HG02763 (cell line): ENCODE measurements at regions not wholly inside any gene's neighbourhood (a gene's known extent, or its start where the extent isn't known, plus 50 kb on each side); places are given as distances from the start of the nearest gene placed in this dataset.

Experiments used
- ATAC-seq: cut with Tn5 transposase; IDR thresholded peaks from one replicate; pipeline ENCODE4 v1.9.1; 2021; ENCODE audit warnings: mild to moderate bottlenecking, moderate library complexity; ENCODE audit not compliant: unreplicated experiment

DNA sequence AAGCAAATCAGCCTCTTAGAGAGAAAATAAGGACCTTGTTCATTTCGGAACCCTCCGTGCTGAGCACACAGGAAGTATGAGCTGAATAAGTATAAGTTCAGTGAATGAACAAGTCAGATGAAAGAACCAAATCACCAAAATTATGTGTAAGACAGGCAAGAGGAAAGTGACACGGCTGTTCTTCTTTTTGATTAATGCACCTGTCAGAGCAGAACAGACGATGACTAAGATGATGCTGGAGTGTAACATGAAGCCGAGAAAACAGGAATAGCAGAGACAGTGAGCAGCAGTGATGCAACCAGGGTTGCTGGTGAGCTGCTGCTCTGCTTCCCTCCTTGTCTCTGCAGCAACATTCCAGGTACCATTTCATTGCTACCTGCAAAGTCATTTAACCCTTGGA is 861.1 kb downstream of the GALC start:
- no peak for ATAC-seq

- ATAC-seq: no peak
Measured at GRCh38 chr14:87122166-87122565, 870.8 kb downstream of the GALC start.

GRCh38 chr14:87121716-87122115 is 871.3 kb downstream of the GALC start:
- ATAC-seq: no peak

GRCh38 chr14:87115234-87115633 is 877.7 kb downstream of the GALC start:
- ATAC-seq: no peak

DNA sequence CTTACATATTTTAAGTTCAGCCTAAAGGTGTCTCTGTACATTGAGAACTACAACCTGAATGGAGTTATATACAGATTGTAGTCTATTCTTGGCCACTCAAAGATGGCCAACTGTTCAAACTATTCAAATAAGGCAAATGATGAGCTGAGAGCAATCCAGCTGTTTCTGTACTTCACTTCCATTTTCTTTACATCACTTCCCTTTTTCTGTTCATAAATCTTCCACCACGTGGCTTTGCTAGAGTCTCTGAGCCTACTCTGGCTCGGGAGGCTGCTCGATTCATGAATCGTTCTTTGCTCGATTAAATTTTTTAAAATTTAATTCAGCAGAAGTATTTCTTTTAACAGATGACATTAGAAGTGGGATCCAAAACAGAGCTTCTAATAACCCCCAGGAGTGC is 879.7 kb downstream of the GALC start:
- ATAC-seq: no peak

- no peak for ATAC-seq
Measured at GRCh38 chr14:87111741-87112140, 881.2 kb downstream of the GALC start.

DNA sequence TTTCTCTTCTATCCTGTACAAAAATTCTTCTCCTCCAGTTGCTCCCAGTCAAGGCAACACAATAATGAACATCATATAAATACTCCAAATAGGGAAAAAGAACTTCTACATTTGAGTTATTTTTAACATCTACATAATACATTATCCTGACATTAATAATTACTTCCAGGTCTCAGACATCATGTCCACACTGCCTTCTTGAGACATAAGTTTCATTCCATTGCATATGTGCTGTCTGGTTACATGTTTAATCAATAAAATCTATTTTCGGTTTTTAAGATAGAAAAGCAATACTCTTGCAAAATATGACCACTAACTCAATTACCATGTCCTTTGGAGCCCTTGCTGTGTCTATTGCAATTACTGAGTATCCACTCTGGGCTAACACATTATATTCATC is 881.9 kb downstream of the GALC start:
- no peak for ATAC-seq

DNA sequence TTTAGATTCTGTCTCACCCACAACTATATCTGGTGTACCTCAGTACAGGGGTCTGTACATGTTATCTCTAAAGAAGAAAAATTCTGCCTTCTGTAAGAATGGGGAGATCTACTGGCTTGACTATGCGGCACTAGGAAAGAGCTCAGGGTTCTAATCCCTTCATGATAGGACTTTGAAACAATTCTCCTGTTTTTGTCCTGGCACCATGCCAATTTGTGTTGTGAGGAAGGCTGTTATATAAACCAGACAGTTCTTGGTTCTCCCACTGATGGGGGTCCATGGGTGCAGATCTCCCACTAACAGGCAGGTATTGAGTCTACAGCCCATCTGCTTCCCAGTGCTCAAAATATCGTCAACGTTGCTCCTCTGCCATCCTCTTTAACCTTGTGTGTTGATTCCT is 883.7 kb downstream of the GALC start:
- no peak for ATAC-seq

GRCh38 chr14:87108726-87109125 is 884.3 kb downstream of the GALC start:
- ATAC-seq: no peak

GRCh38 chr14:87102811-87103378 is 890.1 kb downstream of the GALC start:
- ATAC-seq: no peak

DNA sequence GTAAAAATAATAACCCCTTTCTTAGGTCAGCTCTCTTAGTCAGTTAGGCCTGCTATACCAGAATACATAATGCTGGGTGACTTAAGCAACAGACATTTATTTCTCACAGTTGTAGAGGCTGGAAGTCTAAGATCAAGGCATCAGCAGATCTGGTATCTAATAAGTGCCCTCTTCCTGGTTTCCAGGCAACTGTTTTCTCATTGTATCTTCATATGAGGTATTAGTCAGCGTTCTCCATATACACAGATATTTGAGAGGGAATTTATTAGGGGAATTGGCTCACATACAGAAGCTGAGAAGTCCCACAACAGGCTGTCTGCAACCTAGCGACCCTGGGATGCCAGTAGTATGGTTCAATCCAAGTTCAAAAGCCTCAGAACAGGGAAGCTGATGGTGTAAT is 896.0 kb downstream of the GALC start:
- ATAC-seq: no peak

DNA sequence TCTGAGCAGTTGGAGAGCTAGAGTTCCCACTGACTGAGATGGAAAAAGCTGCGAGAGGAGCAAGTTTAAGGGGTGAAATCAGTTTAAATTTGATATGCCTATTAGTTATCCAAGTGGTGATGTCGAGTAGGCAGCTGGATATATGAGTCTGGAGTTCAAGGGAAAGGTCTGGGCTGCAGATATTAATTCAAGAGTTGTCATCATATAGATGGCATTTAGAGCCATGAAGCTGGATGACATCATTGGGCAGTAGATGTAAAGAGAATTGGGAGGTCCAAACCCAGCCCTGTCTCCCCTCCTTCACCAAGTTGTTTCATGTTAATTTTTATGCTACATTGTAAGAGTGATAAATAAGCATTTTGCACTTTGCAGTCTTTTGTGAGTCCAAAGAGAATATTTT is 898.1 kb downstream of the GALC start:
- no peak for ATAC-seq

DNA sequence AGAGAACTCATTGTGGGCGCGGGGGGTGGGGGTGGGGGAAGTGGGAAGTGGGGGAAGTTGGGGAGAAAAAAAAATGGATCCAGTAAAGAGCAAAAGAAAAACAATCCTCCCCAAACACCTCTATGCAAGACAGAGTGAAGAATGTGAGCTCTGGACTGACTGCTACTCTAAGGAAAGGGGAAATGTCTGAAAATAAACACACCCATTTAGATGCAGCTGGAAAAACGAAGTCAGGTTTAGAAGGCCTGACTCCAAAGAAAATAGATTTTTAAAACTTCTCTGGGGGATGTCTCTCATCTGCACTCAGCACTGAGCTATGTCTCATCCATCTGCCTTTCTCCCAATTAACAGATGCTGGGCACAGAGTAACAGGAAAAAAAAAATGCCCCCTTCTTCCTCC is 904.4 kb downstream of the GALC start:
- ATAC-seq: no peak

- ATAC-seq: no peak
Measured at GRCh38 chr14:87087881-87088280, 905.1 kb downstream of the GALC start.

- ATAC-seq: no peak
Measured at GRCh38 chr14:87084908-87085307, 908.1 kb downstream of the GALC start.

- no peak for ATAC-seq
Measured at GRCh38 chr14:87082917-87083316, 910.1 kb downstream of the GALC start.

DNA sequence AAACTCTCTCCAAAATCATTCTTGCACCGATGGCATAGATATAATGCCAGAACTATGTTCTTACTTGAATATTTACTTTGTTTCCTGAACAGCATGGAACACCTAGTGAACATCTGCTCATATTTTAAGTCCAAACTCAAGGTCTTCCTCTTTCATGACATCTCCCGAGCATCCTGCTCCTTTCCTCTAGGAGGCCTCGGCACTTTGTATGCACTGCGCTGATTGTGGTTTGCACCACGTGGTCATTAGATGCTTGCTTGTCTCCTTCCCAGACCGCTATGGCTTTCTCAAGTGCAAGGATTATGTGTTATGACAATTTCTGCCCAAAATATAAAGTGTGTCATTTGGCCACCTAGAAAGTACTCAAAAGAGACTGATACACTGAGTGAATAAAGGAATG is 912.0 kb downstream of the GALC start:
- no peak for ATAC-seq

- ATAC-seq: no peak
Measured at GRCh38 chr14:87080146-87080545, 912.8 kb downstream of the GALC start.

GRCh38 chr14:87079416-87079815 is 913.6 kb downstream of the GALC start:
- ATAC-seq: no peak

DNA sequence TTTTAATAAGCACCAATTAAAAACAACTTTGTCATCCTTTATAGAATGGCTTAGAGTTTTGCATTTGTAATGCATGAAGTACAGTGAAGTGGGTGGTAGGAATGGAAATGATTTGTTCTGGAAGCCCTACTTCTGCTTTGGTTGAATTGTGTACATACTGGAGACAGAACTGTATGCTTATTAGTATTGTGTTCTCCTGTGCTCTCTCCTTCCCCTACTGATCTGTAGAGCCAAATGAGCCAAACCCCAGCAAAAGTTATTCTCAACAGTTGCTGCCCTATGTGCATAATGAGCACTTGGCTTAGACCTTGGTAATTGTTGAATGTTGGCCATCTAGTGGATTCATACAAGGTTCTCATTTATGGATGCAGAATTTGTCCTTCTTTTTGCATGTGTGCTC is 916.1 kb downstream of the GALC start:
- no peak for ATAC-seq

- no peak for ATAC-seq
Measured at GRCh38 chr14:87076146-87076545, 916.8 kb downstream of the GALC start.

DNA sequence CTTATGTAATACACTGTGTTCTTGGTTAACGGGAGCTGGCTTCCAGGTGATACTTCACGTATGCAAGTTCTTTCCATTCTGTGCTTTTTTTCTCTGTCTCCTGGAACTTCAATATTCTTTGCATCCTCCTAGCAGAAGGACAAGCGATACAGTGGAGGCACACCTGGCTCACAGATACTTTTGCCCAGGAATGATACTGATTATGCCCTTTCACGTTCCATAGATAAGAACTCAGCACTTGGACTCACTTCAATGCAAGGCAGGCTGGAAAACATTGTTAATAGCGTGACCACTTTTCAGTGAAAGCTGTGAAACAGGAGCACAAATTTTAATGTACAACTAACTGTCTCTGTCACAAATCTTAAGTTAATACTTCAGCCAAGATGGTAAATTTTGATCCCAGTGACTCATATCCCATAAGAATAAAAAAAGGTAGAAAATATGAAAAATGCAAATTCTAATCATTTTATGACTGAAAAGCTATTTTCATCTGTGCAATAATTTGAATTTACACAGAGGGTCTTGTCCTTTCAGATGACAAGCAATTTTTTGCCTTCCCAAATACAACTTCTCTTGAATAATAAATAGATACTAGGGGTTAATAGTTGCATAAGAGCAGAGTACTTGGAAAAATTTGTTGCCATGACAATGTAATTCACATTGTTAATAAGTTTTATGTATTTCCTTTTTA is 919.0 kb downstream of the GALC start:
- no peak for ATAC-seq

DNA sequence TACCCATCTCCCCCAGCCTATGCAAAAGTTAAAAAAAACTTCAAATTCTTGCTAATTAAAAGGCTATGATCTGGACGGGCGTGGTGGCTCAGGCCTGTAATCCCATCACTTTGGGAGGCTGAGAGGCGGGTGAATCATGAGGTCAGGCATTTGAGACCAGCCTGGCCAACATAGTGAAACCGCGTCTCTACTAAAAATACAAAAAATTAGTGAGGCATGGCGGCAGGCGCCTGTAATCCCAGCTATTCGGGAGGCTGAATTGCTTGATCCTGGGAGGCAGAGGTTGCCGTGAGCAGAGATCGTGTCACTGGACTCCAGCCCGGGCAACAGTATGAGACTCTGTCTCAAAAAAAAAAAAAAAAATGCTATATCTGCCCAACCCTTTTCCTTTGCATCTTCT is 925.4 kb downstream of the GALC start:
- ATAC-seq: no peak
